HepG2 (cell line): ENCODE measurements at regions not wholly inside any gene's neighbourhood (a gene's known extent, or its start where the extent isn't known, plus 50 kb on each side); places are given as distances from the start of the nearest gene placed in this dataset.

Source experiments
- EZH2 ChIP-seq: conservative IDR thresholded peaks from 2 replicates; pipeline ENCODE4 v1.6.1; 2012; ENCODE audit warnings: mild to moderate bottlenecking, low read depth, low read length, moderate library complexity
- KLF12 ChIP-seq: sonication (generic); formaldehyde crosslinking; IDR thresholded peaks from 2 replicates; pipeline ENCODE4 v1.4.0; 2020; ENCODE audit warnings: missing genetic modification reagents, borderline replicate concordance
- POLR2A ChIP-seq, 2 experiments: IDR thresholded peaks; 2 replicates each; pipeline ENCODE4 v1.6.1; 2011; ENCODE audit warnings: low read depth in 2 of 2, low read length in 2 of 2, mild to moderate bottlenecking in 1 of 2, moderate library complexity in 1 of 2; ENCODE audit not compliant: insufficient read depth in 1 of 2
- RBM39 ChIP-seq: fragments of 200-400 bp; formaldehyde crosslinking; IDR thresholded peaks from one replicate; pipeline ENCODE4 v1.6.1; 2018; ENCODE audit warnings: antibody characterized with exemption, mild to moderate bottlenecking, low read depth, low read length; ENCODE audit not compliant: poor library complexity, severe bottlenecking
- RFX1 ChIP-seq: fragments of 450-650 bp; IDR thresholded peaks from 2 replicates; pipeline ENCODE4 v1.6.1; 2017
- ZNF883 ChIP-seq: sonication (generic); formaldehyde crosslinking; IDR thresholded peaks from 2 replicates; pipeline ENCODE4 v1.5.1; 2020; ENCODE audit warnings: mild to moderate bottlenecking, missing genetic modification reagents; ENCODE audit errors: not compliant biosample characterization

DNA sequence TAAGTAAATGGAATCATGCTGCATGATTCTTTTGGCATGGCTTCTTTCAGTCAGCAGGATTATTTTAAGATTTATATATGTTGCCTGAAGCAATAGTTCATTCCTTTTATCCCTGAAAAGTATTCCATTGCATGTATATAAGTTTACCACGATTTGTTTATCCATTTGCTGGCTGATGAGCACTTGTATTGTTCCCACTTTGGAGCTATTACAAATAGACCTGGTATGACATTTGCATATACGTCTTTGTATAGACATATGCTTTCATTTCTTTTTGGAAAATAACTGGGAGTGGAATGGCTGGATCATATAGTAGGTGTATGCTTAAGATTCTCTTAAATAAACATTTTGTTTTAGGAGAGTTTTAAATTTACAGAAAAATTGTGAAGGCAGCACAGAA is 79.3 kb upstream of the CBLB start:
- TF ChIP-seq RBM39 (no peak), ZNF883 (CRISPR knock-in tag) (no peak), KLF12 (CRISPR knock-in tag) (no peak), RFX1 (no peak), EZH2 (no peak), POLR2A (IDR thresholded peaks at IDR 0.05; ENCODE audit: insufficient read depth in 1 of 2, low read depth in 2 of 2, low read length in 2 of 2) (no peak)
